Fibroblast of skin of back (primary cell): ENCODE measurements at regions not wholly inside any gene's neighbourhood (a gene's known extent, or its start where the extent isn't known, plus 50 kb on each side); places are given as distances from the start of the nearest gene placed in this dataset.
"Not testable (repeated sequence)": the region's sequence is repeated elsewhere in the genome, so short reads cannot be mapped to it uniquely, and the experiment has no call there.

Experiments
- DNase-seq: peaks from one replicate; pipeline ENCODE4 v3.0.0-alpha.2; 2013

DNA sequence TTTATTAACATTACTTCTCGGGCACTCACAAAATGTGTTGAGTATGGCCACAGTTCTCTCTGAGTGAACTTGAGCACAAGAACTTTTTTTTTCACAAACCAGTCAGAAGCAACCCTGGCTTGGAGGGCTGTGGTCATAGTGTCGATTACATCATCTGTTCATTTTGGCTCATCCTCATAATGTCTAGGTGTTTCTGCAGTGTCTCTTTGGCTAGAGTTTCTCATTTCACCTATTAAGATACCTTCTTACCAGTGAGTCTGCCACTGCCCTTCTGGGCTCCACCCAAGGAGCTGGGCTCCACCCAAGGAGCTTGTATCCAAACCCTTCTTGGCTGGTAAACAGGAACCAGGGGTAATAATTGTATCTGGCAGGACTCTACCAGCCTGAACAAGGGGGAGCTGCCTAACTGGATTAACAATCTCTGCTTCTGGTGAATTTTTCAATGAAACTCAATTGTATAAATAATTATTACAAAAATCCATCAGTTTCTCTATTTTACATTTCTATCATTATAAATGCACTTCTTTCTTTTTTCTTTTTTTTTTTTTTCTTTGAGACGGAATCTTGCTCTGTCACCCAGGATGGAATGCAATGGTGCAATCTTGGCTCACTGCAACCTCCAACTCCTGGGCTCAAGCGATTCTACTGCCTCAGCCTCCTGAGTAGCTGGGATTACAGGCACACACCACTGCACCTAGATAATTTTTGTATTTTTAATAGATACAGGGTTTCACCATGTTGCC lies 667.7 kb upstream of the SLIT2 start:
- peak; percentile 5 for DNase-seq

DNA sequence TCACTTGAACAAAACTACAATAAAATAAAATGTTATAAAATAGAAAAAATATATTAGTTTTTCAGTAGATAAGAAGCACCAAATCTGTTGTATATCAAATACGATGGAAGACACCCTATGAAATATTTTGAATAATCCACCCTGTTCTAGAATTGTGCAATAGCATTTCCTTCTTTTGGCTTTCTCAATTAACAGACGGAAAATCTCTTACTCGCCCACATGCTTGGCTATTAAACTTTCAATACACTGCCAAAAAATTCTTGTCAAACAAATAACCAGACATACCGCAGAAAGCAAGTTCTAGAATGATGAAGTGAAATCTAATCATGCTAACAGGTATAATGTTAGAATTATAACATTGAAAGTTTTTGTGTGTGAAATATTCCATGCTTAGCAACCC lies 671.6 kb upstream of the SLIT2 start:
- DNase-seq: no peak

- no peak for DNase-seq
Measured at GRCh38 chr4:19579608-19580007, 672.1 kb upstream of the SLIT2 start.

DNA sequence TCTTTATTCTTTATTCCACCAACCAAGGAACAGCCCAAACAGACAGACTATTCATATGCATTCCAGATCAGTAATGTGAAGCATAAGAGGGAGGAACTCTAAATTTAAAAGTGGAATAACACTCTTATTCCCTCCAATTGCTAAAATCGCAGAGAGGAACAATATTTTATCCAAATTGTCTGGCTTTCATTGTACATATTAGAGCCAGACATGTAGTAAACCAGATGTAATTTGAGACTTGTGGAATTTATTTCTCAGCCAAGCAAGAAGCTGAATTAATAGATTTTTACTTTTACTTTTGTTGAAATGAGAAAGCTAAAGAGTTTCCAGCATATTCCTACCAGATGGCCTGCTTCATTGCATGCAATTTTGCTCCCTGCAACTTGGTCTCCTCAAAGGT lies 674.6 kb upstream of the SLIT2 start:
- no peak for DNase-seq

DNA sequence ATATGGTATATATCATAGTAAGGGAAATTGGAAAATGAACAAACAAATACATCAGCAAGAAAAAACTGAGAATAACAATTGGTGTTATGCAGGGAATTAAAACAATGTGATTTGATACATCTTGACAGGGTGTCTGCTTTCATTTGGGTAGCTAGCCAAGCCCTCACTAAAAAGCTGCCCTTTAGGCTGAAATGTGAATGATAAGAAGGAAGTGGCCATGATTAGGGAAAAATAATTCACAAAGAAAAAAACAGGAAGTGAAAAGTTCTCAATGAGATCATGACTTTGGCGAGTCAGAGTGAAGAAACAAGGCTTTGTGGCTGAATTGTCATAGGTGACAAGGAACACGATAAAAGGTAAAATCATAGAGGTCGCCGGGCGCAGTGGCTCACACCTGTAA lies 675.8 kb upstream of the SLIT2 start:
- no peak for DNase-seq

GRCh38 chr4:19566041-19566440 lies 685.7 kb upstream of the SLIT2 start:
- DNase-seq: no peak

GRCh38 chr4:19562456-19562855 lies 689.2 kb upstream of the SLIT2 start:
- no peak for DNase-seq

DNA sequence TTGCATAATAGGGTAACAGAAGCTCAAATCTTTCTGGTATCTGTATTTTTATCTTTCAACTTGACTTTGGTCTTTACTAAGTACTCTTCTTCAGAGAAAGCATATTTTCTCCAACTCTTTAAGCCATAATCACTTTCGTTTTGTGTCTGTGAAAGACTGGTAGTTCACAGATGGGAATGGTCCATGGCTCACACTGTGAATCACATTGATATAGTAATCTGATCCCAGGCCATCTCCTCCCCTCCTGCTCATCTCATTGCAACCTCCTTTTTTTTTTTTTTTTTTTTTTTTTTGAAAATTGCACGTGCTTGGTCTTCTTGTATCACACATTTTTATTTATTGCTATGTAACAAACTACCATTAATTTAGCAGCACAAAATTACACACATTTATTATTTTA lies 694.5 kb upstream of the SLIT2 start:
- DNase-seq: no peak

DNA sequence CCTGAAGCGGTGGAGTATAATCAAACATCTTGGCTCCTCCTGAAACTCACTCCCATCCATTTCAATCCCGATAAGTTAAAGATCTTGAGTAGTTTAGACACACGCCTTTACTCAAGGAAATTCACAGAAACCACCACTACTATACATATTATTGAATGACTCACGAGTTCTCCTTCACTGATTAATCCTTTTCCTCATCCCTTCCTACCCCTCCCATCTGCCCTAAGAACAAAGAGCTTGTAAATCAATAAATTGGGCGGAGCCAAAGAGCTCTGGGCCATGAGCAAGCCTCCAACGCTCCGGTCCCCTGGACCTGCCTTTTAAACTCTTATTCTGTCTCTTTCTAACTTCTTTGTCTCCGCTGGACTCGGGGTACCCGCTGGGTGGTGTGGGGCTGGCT lies 695.4 kb upstream of the SLIT2 start:
- DNase-seq: not testable (repeated sequence)

GRCh38 chr4:19547463-19547862 lies 704.2 kb upstream of the SLIT2 start:
- no peak for DNase-seq

DNA sequence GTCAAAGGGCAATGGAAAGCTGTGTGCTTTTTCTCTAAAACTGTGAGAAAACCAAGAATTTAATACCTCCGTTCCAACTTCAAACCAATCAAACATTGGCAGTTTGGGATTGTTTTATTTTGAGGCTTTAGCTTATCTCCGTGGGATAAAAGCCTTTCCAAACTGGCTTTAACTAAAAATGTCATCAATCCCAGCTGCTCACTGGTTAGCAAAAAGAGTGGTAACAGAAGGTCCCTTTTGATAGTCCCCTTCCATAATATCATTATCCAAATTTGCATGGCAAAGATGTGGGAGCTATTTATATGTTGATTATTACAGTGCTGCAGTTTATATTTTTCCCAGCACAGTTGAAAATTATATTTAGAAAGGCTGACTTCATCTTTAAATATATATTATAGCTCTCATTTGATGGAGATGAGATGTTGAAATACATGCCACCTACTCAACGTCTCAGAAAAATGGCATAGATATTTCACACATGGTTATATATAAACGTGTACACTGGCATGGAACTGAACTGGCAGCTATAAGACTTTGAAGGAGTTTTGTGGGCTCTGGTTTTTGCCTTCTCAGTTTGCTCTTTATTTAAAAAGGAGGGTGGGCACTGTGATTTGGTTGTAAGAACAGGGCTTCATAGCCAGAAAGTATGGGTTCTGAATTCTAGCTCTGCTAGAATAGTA lies 707.1 kb upstream of the SLIT2 start:
- no peak for DNase-seq

DNA sequence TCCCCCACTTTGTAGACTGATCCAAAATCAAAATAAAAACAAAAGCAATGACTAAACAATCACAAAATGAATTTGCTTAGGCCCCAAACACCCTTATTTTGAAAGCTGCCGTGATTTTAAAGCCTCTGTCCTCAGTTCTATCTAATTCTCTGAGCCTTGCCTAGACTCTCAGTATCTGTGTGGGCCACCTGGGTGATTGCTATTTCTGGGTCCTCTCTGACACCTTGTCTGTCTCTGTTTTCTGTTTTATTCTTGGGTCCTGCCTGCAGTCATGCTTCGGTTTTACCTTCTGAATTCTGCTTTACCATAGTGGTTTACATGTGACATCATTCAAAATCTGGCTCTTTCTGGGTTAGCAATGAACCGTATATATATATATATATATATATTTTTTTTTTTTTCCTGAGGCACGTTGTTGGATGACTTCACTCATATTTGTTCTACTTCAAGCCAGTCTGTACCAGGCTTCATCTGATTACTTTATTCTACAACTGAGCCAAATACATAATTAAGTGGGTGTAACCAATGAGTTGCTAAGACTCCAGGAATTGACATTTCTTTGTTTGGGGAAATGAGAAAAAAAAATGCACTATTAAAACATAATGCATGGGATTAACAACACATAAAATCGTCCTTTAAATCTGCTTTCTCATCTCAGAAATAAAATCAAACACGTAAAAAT lies 710.7 kb upstream of the SLIT2 start:
- no peak for DNase-seq

- no peak for DNase-seq
Measured at GRCh38 chr4:19539201-19539600, 712.5 kb upstream of the SLIT2 start.

DNA sequence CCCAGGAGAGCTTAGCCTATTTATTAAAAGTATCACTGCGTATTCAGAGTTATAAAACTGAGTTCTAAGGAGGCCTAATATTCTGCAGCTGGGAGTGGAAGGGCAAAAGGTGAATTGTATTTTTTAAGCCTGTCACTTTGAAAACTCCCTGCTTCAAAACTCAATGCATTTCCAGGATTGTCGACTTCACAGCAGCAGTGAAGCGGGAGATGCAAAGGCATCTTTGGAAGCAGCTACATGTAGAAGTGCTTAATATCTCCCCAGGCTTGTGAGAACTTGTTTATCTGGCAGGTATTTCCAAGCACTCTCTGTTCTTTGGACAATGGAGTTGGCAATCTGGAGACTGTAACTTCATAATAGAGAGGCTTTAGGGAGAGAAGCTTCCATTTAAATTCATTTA lies 717.5 kb upstream of the SLIT2 start:
- no peak for DNase-seq

DNA sequence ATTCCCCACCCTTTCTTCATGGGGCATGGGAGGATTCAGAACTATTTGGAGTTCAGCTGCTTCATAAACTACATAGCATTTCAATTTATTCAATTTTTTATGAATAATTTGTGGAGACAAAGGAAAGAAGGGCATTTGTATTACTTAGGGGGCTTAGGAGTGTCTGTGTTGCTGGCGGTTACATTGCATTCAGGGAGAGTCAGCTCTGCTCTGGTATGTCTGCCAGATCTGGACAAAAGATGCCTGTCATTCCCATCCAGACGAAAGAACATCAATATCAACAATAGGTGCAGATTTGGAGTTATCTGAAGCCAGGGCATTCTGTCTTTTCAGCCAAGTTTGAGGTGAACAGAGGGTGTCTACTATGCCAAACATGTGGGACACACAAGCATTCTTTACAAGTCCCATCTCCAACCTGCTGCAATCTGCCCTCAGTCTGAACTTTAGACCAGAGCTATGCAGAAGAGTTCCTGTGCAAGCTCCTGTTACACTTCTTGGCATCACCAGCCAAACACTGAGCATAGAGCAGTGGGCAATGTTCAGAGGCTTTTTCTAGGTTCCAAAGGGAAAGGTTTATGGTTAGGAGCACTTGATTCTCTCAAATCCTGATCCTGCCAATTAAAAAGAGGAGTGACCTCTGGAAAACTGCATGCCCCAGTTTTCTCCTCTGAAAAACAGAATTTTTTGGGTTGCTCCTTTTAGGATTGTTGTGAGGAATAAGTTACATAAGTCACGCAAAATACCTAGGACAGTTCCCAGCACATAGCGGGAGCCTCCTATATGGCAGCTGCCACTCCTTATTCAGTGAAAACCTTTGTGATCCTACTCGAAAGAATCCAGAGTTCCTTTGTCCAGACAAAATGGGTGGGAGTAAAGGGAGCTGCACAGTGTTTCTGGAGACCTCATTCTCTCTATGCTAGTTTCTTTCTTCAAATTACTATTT lies 719.5 kb upstream of the SLIT2 start:
- DNase-seq: peak; percentile 5

- no peak for DNase-seq
Measured at GRCh38 chr4:19523964-19524363, 727.7 kb upstream of the SLIT2 start.

- DNase-seq: peak; percentile 5
Measured at GRCh38 chr4:19522966-19523365, 728.7 kb upstream of the SLIT2 start.

DNA sequence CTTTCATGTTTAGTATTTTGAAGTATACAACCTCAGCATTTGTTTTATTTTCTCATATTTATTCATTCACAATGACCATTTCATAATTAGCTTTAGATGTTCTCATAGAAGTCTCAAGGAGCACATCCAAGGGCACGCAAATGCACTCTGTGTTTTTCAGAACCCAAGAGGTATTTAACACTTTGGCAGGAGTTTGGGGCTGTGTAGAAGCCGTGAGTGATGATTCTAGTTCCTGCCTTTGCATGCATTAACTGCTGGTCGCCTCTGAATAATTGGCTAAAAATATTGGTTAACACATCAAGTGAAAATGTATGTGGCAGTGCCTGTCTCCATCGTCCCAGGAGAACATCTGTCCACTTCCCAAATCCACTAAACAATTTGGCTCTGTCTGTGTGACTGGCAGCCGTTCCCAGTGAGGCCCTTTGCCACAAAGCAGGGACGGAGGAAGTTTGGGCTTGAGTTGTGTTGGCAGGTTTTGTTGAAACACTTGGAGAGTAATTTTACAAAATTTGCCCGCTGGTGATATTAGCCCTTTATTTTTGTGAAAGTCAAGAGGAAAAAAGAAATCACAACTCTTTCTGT lies 730.7 kb upstream of the SLIT2 start:
- DNase-seq: no peak

- DNase-seq: no peak
Measured at GRCh38 chr4:19514276-19515070, 737.2 kb upstream of the SLIT2 start.

DNA sequence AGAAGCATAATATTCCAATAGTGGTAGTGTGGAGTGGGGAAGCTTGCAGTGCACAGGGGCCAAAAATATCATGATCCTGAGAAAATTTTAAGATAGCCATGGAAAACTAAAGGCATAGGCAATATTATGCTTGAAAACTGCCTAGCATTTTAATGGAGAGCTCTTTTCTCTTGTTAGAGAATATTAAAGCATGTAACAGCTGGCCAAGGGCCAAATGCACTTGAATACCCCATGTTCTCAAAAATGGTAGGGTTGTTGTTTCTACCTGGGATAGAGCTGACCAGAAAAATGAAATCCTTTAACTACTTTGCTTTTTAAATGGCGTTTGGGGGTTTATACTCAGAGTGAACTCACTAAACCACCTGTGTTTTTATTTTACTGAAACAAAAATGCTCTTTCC lies 739.6 kb upstream of the SLIT2 start:
- DNase-seq: no peak

DNA sequence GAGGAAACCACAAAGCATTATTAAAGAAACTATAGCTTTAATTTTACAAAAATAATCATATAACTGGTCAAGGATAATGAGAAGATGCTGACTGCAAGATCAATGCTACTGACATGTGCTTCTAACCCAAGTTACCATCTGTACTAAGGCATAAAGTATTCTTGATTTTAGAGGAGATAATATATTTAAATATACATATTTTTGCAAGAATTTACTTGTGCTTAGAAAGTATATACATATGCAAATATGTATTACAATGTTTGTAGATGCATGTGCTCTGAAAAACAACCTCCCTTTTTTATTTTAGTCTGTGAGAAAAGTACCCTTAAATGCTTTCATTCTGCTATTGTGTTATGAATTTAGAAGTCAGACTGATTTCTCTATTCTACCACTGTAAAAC lies 740.7 kb upstream of the SLIT2 start:
- DNase-seq: no peak

DNA sequence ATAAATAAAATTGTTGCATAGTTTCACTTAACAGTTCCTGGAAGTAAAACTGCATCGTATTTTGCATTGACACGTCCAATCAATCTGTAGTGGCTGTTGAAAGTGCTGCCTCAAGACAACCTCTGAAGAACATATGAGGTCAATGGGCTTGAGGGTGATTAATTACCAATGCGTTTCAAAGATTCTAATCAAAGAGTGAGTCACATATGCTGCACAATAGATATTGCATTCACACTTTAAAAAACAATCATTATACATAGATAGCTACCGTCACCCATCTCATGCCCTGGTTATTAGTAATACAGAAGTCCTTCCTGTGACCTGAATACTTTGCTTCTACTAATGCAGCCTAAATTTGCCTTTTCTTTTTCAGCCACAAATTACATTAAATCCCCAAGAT lies 743.3 kb upstream of the SLIT2 start:
- no peak for DNase-seq
